WTC11 (cell line): ENCODE measurements at regions not wholly inside any gene's neighbourhood (a gene's known extent, or its start where the extent isn't known, plus 50 kb on each side); places are given as distances from the start of the nearest gene placed in this dataset.

Source experiments
- ATAC-seq: fragments of 200-7000 bp; cut with Tn5 transposase; 2 replicates; pipeline ENCODE4 v1.10.0; 2021; ENCODE audit warnings: mild to moderate bottlenecking, moderate library complexity
- CTCF ChIA-PET: fragments of 300-600 bp; sonication (Branson Sonifier 250); formaldehyde crosslinking; loops from one replicate; lab custom pipeline; 2021; ENCODE audit warnings: antibody characterized with exemption; lab: Charles Lee
- POLR2A ChIA-PET: fragments of 350-600 bp; sonication (Branson Sonifier 250); formaldehyde crosslinking; loops from one replicate; lab custom pipeline; 2021; ENCODE audit warnings: antibody characterized with exemption; lab: Charles Lee
- DNase-seq: peaks from one replicate; pipeline ENCODE4 v3.0.0; 2021; ENCODE audit warnings: low spot score
- H3K27ac Mint-ChIP-seq: 2 replicates; pipeline ENCODE4 v1.8.0; 2021; ENCODE audit warnings: mixed read lengths
- H3K27me3 Mint-ChIP-seq: 2 replicates; pipeline ENCODE4 v1.8.0; 2021; ENCODE audit warnings: low read depth, mild to moderate bottlenecking, moderate library complexity, mixed read lengths
- H3K36me3 Mint-ChIP-seq: 2 replicates; pipeline ENCODE4 v1.8.0; 2021; ENCODE audit warnings: mixed read lengths
- H3K4me1 Mint-ChIP-seq: 2 replicates; pipeline ENCODE4 v1.8.0; 2022; ENCODE audit warnings: mixed read lengths
- H3K4me3 Mint-ChIP-seq: 2 replicates; pipeline ENCODE4 v1.8.0; 2021; ENCODE audit warnings: mild to moderate bottlenecking, moderate library complexity, mixed read lengths
- H3K9me3 Mint-ChIP-seq: 2 replicates; pipeline ENCODE4 v1.8.0; 2021; ENCODE audit warnings: mixed read lengths
- ARID4B ChIP-seq: sonication (generic); formaldehyde crosslinking; IDR thresholded peaks from 2 replicates; pipeline ENCODE4 v1.8.0; 2023; ENCODE audit warnings: missing genetic modification reagents, mild to moderate bottlenecking, borderline replicate concordance
- ATF2 ChIP-seq: sonication (generic); formaldehyde crosslinking; IDR thresholded peaks from 2 replicates; pipeline ENCODE4 v1.8.1; 2022; ENCODE audit warnings: low read depth, missing genetic modification reagents, borderline replicate concordance
- CREB1 ChIP-seq: sonication (generic); formaldehyde crosslinking; IDR thresholded peaks from 2 replicates; pipeline ENCODE4 v1.8.0; 2023; ENCODE audit warnings: mild to moderate bottlenecking, missing genetic modification reagents
- E2F1 ChIP-seq: sonication (generic); formaldehyde crosslinking; IDR thresholded peaks from 2 replicates; pipeline ENCODE4 v1.8.0; 2022; ENCODE audit warnings: mild to moderate bottlenecking, missing genetic modification reagents
- GTF2I ChIP-seq: fragments of 250-450 bp; sonication (Bioruptor Pico); conservative IDR thresholded peaks from 2 replicates; pipeline ENCODE4 v1.4.0; 2021; ENCODE audit warnings: mild to moderate bottlenecking
- JUN ChIP-seq: sonication (generic); formaldehyde crosslinking; IDR thresholded peaks from 2 replicates; pipeline ENCODE4 v1.8.0; 2023; ENCODE audit warnings: mild to moderate bottlenecking, missing genetic modification reagents
- KAT7 ChIP-seq: sonication (generic); formaldehyde crosslinking; IDR thresholded peaks from 2 replicates; pipeline ENCODE4 v1.8.1; 2023; ENCODE audit warnings: missing genetic modification reagents, mild to moderate bottlenecking, borderline replicate concordance
- MAX ChIP-seq: sonication (generic); formaldehyde crosslinking; IDR thresholded peaks from 2 replicates; pipeline ENCODE4 v1.8.0; 2022; ENCODE audit warnings: mild to moderate bottlenecking, missing genetic modification reagents
- MLX ChIP-seq: sonication (generic); formaldehyde crosslinking; IDR thresholded peaks from 2 replicates; pipeline ENCODE4 v1.8.1; 2023; ENCODE audit warnings: mild to moderate bottlenecking, missing genetic modification reagents, moderate library complexity
- OVOL2 ChIP-seq: fragments of 250-450 bp; sonication (Bioruptor Pico); IDR thresholded peaks from 2 replicates; pipeline ENCODE4 v1.9.0; 2021; ENCODE audit warnings: mild to moderate bottlenecking, borderline replicate concordance
- RORB ChIP-seq: fragments of 250-450 bp; sonication (Bioruptor Pico); IDR thresholded peaks from 2 replicates; pipeline ENCODE4 v1.9.0; 2021; ENCODE audit warnings: mild to moderate bottlenecking
- TEAD1 ChIP-seq: sonication (generic); formaldehyde crosslinking; IDR thresholded peaks from 2 replicates; pipeline ENCODE4 v1.8.0; 2022; ENCODE audit warnings: mild to moderate bottlenecking, missing genetic modification reagents
- TP53 ChIP-seq: sonication (generic); formaldehyde crosslinking; IDR thresholded peaks from 2 replicates; pipeline ENCODE4 v1.8.1; 2023; ENCODE audit warnings: mild to moderate bottlenecking, missing genetic modification reagents
- ZBTB21 ChIP-seq: sonication (generic); formaldehyde crosslinking; IDR thresholded peaks from 2 replicates; pipeline ENCODE4 v1.8.1; 2023; ENCODE audit warnings: mild to moderate bottlenecking, missing genetic modification reagents, borderline replicate concordance
- ZNF138 ChIP-seq: sonication (generic); formaldehyde crosslinking; conservative IDR thresholded peaks from 2 replicates; pipeline ENCODE4 v1.8.1; 2022; ENCODE audit warnings: mild to moderate bottlenecking, moderate library complexity, missing genetic modification reagents
- ZNF425 ChIP-seq: fragments of 250-450 bp; sonication (Bioruptor Pico); conservative IDR thresholded peaks from 2 replicates; pipeline ENCODE4 v1.9.0; 2021; ENCODE audit warnings: mild to moderate bottlenecking
- ZNF671 ChIP-seq: fragments of 250-450 bp; sonication (Bioruptor Pico); IDR thresholded peaks from 2 replicates; pipeline ENCODE4 v1.8.0; 2021; ENCODE audit warnings: mild to moderate bottlenecking

- TF ChIP-seq ZNF425 (CRISPR knock-in tag) = no peak
- TF ChIP-seq ARID4B (CRISPR knock-in tag) = no peak
- no peak for TF ChIP-seq TP53 (CRISPR knock-in tag)
- TF ChIP-seq MLX (CRISPR knock-in tag) = no peak
- TF ChIP-seq CREB1 = no peak
These were observed 70.4 kb upstream of the SLC7A11 start (continued) for GRCh38 chr4:138312536-138312911.

GRCh38 chr4:138311771-138312535 is 69.8 kb upstream of the SLC7A11 start:
- no peak overlapping the region for H3K4me3 Mint-ChIP-seq
- H3K27me3 Mint-ChIP-seq = no peaks in the 10 kb centered on the region
- peak; percentile 63 for ATAC-seq
- no peak overlapping the region for H3K27ac Mint-ChIP-seq
- ChIA-PET CTCF (no interaction called here), POLR2A (no interaction called here)
- peaks cover 21% of the 10 kb centered on the region for H3K9me3 Mint-ChIP-seq
- H3K4me1 Mint-ChIP-seq = peaks cover 26% of the 10 kb centered on the region
- H3K36me3 Mint-ChIP-seq = 0 out of 2 replicates have a peak, but pooled peaks cover 3% of the 10 kb centered on the region
- no peak for DNase-seq
- TF ChIP-seq ZBTB21 (no peak), OVOL2 (CRISPR knock-in tag) (no peak), E2F1 (CRISPR knock-in tag) (no peak), MLX (CRISPR knock-in tag) (no peak), MAX (no peak), GTF2I (CRISPR knock-in tag) (no peak), ARID4B (CRISPR knock-in tag) (no peak), KAT7 (CRISPR knock-in tag) (no peak), JUN (CRISPR knock-in tag) (no peak), ATF2 (CRISPR knock-in tag) (no peak), ZNF138 (no peak), RORB (CRISPR knock-in tag) (no peak), TEAD1 (CRISPR knock-in tag) (no peak), ZNF671 (CRISPR knock-in tag) (no peak)
